ENCODE measurements at regions not wholly inside any gene's neighbourhood (a gene's known extent, or its start where the extent isn't known, plus 50 kb on each side); places are given as distances from the start of the nearest gene placed in this dataset.

DNA sequence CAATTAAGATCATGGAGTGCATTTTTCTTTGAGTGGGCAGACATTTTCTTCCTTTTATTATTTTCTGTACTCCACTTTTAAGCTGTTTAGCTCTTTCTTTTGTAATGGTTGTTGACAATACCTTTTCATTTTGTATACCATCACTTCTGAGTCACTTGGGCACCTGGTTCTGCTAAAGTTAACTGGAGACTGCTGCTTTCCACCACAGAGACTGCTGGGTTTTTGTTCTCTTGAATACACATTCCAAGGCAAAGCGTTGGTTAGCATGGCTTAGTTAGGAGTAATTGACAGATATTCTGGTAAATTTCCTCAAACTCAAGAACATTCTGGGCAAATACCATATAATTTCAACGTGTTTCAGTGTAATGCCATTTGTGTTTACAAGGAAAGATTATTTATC lies 541.9 kb upstream of the CELF2 start:
- no peak for FAIRE-seq
- DNase-seq (ENCODE audit: low spot score), result no peak

DNA sequence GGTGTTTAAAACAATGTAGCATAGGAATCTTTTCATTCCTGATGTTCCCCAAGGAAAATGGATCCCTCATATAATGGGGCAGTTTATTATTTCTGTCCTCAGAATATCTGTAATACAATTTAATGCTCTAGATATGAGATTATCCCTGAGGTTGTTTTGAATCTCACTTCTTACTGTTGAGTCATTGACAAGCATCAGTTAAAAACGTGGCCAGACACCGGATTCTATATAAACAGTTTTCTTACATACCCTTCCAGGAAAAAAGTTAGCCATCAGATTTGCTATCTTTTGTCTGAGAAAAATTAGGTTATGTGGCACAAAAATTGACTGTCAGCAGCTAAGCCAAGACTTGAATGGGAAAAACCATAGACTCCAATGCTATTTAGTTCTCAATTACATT lies 539.8 kb upstream of the CELF2 start:
- FAIRE-seq (no peak), DNase-seq (ENCODE audit: low spot score) (no peak)

DNA sequence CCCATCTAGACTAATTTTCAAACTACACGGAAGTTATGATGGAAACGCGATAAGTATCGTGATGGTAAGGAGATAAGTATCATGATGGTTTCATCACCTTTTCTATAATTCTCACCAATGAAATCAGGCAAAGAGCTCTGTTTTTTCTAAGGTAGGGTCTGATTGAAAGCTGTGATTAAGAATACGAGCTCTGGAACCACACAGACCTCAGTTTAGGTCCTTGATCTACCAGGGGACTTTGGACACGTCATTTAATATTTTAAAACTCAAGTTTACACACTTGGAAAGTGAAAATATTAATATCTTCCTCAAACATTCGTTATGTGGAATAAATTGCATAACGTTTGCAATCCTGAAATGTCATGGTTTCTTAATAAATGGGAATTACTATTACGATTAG lies 538.2 kb upstream of the CELF2 start:
- FAIRE-seq, result no peak
- no peak for DNase-seq (ENCODE audit: low spot score)

DNA sequence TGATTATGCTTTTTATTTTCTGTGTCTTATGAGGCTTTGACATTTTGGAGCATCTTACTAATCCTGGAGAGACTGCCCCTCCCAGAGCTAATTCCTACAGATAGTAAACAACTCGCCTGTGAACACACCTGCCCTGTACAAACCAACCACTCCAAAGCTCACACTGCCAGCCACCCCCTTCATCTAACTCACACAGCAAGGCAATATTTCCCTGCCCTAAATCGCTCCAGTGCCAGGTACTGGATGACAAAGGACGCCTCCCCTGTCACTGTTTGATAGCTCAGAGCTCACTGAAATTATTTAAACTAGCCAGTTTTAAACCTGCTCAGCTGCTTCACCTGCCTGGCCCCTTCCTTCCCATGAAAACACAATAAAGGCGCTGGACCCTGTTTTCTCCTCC lies 535.1 kb upstream of the CELF2 start:
- no peak for FAIRE-seq
- no peak for DNase-seq (ENCODE audit: low spot score)

DNA sequence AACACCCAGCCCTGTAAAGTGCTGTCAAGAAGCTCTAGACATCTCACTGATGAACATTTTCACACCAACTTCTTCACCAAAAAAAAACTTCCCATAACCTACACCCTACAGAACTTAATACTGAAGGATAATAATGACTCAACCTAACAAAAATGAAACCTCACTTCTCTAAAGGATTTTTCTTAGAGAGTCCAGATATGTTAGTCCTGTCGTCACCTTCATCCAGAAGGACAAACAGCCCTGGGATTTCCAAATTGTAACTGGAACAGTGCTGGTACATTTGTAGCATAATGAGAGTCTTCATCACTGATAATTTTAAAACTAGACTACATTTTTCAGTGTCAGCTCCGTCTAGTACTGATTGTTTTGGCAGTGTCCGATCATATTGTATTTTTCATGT lies 528.6 kb upstream of the CELF2 start:
- DNase-seq (ENCODE audit: low spot score) (no peak), FAIRE-seq (no peak)

DNA sequence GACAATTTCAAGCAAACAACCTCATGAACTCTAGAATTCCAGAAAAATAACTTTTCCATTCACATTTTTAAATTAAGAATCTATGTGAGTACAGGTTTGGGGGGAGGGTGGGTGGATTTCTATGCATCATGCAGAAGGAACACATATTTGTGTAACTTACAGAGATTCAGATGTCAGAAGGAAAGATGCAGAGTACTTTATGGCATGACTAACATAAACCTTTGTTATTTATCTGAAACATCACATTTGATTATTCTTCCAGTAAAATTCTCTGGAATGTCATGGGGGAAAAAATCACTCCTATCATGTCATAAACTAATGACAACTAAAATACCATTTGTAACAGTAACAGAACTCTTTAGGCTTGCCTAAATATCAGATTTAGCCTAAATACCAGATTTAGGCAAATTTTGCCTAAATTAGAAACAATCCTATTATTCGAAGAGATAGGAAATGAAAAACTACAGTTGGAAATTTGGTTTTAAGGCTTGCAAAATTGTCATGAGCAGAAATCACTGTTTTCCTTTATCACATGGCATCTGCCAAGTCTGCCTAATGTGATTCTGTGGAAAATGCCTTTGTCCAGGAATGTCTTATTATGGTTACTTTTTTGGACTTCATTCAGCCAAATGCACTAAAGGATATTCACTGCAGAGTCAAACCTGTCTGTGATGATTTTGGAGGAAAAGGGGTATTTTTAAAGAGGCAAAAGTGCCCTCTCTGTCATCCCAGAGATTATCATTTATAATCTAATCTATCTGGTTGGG lies 527.7 kb upstream of the CELF2 start:
- no peak for DNase-seq (ENCODE audit: low spot score)
- FAIRE-seq, result no peak

DNA sequence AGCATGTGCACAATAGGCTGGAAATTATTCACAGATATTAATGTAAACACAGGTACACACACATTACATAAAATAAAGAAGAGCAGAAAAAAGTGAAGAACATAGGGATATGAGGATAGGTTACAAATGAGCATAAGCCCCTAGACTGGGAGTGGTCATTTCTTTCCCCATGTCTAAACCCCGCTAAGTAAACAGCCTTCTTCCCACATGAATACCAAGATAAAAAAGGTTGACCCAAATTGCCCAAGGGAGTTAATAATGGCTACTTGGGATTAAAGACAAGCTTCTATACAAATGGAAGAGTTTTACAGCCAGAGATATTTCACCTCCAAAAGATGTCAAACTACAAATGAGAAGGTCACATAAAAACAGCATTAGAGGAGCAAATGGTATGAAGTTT lies 527.1 kb upstream of the CELF2 start:
- DNase-seq (ENCODE audit: low spot score), result no peak

DNA sequence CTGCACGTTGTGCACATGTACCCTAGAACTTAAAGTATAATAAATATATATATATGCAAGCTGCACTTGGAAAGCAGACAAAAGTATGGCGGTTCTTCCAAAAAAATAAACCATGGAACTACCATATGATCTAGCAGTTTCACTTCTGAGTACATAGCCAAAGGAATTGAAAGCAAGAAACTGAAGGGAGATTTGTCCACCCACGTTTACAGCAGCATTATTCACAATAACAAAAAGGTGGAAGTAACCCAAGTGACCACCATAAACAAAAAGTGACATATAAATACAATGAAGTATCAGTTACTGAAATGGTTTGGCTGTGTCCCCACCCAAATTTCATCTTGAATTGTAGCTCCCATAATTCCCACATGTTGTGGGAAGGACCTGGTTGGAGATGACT lies 525.3 kb upstream of the CELF2 start:
- FAIRE-seq (no peak), DNase-seq (ENCODE audit: low spot score) (no peak)

More for the DNA sequence above, 527.1 kb upstream of the CELF2 start:
- no peak for FAIRE-seq

DNA sequence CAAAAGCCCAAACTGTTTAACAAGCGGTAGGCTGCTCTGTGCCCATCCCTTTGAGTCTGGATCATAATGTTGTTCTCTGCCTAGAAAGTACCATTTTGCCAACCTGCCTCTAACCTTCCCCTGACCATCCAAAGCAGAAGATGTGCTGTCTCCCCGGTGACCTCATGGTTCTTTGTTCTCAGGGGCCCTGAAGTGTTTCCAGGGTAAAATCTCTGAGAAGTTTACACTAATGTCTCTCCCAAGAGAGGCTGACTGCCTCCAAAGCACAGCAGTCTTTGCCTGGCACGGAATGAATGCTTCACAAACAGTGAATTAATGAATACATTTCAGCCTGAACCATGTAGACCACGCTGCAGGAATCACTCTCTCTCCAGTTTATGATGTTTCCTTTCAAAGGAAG lies 523.8 kb upstream of the CELF2 start:
- DNase-seq (ENCODE audit: low spot score) (no peak), FAIRE-seq (no peak)

DNA sequence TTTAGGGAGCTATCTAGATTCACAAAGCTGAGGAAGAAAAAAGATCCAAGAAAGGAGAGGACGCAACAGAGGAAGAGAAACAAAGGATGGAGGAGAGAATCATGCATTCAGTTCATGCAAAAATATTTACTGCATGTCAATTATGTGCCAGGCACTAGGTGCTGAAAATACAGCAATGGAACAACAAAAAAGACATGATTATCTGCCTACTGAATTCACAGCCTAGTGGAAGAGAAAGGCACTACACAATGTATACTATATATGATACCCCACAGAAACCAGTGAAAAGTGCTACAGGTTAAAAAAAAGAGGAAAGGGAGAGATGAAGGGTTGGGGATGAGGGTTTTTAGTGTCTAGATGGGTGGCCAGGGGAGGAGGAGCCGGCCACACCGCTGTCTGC lies 520.4 kb upstream of the CELF2 start:
- no peak for FAIRE-seq

DNA sequence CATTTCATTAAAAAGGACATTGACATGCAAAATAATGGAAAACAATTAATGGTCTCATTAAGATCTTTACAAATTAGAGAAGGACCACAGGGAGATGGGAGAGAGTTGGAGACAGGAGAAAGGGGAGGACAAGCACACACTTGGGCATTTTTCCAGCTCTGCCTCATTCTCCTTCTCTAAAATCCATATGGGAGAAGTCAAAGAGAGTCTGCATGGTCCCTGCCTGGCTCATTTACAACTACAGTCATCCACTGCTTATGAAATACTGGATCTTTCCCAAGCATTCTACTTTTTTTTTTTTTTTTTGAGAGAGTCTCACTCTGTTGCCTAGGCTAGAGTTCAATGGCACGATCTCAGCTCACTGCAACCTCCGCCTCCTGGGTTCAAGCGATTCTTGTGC lies 518.9 kb upstream of the CELF2 start:
- FAIRE-seq, result no peak
- no peak for DNase-seq (ENCODE audit: low spot score)

More for the DNA sequence above, 520.4 kb upstream of the CELF2 start:
- DNase-seq (ENCODE audit: low spot score), result no peak

DNA sequence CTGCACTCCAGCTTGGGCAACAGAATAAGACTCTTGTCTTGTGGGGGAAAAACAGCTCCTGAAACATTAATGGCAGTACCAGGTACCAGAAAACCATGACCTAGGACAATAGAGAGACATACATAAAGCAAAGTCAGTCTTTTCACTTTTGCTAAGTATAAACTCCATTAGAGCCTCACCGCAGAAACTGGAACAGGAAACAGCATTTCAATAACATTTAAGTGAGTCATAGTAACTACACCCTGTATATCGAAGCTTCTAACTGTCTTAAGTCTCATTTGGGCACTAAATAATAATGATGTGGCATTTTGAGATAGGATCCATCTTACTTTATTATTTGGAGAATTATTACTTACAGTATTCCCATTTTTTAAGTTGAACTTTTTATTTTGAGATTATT lies 517.8 kb upstream of the CELF2 start:
- FAIRE-seq (no peak), DNase-seq (ENCODE audit: low spot score) (no peak)

DNA sequence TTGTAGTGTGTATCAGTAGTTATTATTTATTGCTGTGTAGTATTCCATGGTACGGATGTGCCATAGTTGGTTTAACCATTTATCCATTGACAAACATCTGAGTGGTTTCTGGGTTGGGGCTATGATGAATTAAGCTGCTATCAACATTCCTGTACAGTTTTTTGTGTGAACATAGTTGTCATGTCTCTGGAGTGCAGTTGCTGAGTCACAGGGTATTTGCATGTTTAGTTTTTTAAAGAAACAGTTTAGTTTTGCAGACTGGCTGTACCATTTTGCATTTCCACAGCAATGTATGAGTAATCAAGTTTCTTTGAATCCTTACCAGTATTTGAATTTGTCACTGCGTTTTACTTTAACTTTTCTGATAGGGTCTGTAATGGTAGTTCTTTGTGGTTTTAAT lies 516.7 kb upstream of the CELF2 start:
- FAIRE-seq (no peak), DNase-seq (ENCODE audit: low spot score) (no peak)

DNA sequence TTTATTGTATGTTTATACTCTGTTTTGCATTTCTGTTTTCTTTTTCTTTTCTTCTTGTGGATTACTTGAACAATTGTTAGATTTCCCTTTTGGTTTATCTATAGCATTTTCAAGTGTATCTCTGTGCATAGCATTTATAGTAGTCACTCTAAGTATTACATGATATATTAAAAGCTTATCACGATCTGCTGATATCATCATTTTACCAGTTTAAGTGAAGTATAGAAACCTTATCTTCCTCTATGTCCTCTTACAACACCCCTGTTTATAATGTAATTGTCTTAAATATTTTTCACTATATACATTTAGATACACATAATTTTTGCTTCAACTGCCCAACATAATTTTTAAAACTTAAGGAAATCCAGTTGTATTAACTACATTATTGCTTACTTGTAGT lies 513.9 kb upstream of the CELF2 start:
- DNase-seq (ENCODE audit: low spot score), result no peak
- no peak for FAIRE-seq

DNA sequence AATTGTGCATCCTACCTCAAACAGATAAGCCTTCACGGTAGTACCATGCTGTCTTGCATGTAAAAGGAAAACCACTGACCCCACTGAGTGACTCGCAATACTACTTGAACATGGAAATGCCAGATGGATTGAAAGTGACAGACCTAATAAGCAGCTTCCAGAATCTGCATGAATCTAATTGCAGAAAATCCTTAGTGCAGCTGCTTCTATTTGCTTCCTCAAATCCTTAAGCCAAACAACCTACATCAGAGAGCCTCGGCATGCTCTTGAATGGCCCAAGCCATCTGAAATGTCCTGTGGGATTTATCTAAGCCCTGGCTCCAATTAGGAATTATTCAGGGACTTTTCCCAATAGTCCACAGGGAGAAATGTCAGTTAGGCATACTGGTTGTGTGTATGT lies 509.5 kb upstream of the CELF2 start:
- no peak for FAIRE-seq
- DNase-seq (ENCODE audit: low spot score), result no peak

DNA sequence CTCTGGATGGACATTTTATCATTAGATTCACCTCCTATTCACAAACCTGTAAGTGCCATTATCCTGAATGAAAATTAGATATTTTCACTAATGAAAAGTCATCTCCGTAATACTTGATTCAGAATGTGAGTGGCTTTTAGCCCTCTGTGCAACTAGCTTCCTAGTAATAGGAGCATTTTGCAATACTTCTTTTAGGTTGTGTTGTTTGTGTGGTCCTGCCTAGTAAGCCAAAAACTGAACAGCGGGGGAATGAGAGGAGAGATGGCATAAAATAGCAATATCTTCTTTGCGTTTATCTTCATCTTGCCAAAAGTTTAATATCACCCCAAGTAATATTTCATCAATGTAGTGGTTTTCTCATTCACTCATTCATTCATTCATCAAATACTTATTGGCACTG lies 507.5 kb upstream of the CELF2 start:
- FAIRE-seq (no peak), DNase-seq (ENCODE audit: low spot score) (no peak)

DNA sequence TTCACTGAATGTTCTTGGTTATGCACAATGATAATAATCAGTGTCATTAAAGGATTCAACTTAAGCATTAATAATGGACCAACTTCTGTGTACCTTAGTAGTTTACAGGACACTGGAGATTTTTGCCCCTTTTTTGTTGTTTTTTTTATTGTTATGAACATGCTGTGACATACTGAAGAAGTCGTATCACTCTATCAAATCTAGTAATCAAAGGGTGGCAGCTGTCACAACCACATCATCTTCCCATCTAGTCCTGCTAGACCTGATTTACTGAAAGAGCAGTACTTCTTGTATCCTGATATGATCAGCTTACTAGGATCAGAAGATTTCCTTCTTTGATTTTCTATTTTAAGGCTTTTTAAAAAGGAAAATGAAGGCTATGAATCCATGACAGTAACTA lies 504.6 kb upstream of the CELF2 start:
- DNase-seq (ENCODE audit: low spot score) (no peak), FAIRE-seq (no peak)

DNA sequence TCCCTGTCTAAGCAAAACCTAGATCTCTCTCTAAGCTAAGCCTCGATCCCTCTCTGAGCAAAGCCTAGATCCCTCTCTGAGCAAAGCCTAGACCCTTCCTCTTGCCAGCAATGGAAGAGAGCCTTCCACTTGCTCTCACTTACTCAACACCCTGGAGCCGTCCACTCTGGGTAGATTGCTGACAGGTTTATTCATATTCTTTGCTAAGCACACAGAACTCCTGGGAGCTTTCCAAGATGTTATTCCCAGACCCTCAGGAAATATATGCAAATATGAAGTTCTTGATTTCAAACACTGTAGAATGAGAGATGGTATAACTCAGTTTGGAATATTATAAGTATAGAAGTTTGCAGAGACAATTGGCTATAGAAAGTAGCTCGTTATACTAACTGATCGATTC lies 503.8 kb upstream of the CELF2 start:
- DNase-seq (ENCODE audit: low spot score) (no peak), FAIRE-seq (no peak)

DNA sequence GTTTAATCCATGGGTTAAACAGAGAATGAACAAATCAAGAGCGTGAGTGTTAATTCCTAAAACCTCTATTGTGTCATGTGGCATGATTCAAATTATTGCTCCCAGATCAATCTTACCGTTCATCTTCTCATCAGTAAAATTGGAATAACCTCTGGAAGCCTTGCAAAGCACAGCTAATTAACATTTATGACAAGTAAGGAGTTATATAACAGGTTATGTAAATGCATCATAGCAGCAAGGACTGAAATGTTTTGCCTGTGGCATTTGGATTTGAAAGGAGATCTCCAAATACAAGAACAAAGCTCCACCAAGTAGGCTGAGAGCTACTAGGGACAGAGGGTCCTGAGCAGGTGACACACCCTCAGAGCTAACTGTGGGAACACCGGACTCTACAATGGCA lies 502.9 kb upstream of the CELF2 start:
- no peak for FAIRE-seq
- DNase-seq (ENCODE audit: low spot score), result no peak

DNA sequence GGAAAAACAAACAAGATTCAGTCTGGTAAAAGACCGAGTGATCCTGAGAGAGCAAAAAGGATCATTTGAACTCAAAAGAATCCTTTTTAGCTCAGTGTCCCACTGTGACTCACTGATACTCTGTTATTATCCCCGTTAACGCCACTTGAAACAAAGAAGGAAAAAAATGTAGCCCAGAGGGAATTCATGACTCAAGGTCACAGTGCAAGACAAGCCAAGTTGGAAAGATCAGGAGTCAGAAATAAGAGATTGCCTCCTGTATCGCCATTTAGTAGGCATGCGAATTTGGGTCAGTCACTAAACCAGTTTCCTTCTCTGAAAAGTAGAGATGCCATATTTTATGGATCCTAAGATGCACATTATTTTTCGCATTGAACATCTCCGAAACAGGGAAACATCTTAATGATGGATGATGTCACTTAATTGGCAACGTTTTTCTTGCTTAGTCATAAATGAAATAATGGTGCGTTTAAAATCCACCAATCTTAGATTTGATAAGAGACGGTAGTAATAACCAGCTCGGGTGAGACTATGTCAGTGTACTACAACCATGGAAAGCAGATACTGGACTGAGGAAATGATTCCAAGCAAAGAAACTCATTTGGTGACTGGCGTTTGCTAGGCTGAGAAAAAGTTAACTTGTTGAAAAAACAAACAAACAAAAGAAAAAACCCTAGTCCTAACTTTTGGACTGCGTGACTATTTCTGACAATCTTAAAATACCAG lies 502.0 kb upstream of the CELF2 start:
- DNase-seq (ENCODE audit: low spot score) (no peak), FAIRE-seq (no peak)

DNA sequence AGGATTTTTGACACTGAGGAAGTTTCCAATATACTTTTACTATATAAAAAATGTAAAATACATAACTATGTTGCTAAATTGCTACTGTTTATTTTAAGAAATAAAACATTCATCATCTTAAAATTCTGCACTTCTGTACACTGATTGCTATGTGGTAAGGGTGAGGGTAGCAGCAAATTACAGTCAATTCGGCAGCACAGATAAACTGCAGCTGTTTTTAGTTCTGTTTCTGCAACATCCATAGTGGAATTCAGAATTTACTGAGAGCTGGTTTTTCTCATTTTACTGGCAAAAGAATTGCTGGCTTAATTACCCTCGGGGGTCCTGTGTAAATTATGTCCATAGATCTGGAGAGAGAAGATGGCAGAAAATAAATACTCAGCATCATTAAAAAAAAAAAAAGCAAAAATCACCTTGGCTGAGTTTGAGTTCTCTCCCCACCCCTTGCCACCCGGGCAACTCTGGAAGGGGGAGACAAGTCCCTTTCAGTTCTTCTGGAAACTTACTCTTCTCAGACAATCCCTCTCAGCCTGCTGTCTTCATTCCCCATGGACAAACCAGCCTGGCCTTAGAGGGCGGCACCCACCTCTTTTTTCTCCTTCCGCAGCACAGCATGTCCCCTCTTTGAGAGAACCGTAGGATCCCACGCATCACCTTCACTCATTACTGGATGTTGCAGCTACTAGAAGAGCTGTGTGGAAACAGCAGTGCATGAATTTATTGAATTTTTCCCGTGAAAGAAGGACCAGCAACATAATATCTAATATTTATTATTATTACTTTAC lies 501.1 kb upstream of the CELF2 start:
- DNase-seq (ENCODE audit: low spot score) (no peak), FAIRE-seq (no peak)

DNA sequence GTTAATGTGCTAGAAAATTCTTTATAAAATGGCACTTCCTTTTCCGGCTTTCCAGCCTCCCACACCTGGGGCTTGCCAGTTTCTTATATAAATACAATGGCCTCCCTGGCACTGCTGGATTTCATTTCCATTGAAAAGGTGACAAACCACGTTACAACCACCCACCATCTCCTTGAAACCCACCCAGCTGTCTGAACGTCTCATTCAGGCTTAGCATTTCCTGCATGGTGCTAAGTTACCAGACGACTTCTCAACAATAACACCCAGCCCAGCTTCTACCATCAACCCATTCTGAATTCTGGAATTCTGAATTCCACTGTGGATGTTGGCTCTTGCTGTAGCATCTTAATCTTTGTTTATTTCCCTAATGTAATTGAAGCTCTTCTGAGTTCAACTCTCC lies 499.8 kb upstream of the CELF2 start:
- FAIRE-seq (no peak), DNase-seq (ENCODE audit: low spot score) (no peak)

Data from RCC 7860 (cell line).